Keratinocyte (primary cell): ENCODE measurements at regions not wholly inside any gene's neighbourhood (a gene's known extent, or its start where the extent isn't known, plus 50 kb on each side); places are given as distances from the start of the nearest gene placed in this dataset.

Experiments used
- CTCF ChIP-seq, 3 experiments: IDR thresholded peaks in 1 of 3; conservative IDR thresholded peaks in 1 of 3; optimal IDR thresholded peaks in 1 of 3; 2 replicates in 2 of 3; 3 replicates in 1 of 3; pipeline versions ENCODE3 to v1.5.1; 2011; ENCODE audit warnings: low read length in 3 of 3, mild to moderate bottlenecking in 3 of 3, moderate library complexity in 2 of 3, control low read depth in 1 of 3, inconsistent platforms in 1 of 3; ENCODE audit not compliant: insufficient read depth in 2 of 3; ENCODE audit errors: extremely low read depth in 1 of 3
- EZH2 ChIP-seq: IDR thresholded peaks from one replicate; pipeline ENCODE4 v1.6.1; 2012; ENCODE audit warnings: inconsistent platforms, mild to moderate bottlenecking, low read length, moderate library complexity

DNA sequence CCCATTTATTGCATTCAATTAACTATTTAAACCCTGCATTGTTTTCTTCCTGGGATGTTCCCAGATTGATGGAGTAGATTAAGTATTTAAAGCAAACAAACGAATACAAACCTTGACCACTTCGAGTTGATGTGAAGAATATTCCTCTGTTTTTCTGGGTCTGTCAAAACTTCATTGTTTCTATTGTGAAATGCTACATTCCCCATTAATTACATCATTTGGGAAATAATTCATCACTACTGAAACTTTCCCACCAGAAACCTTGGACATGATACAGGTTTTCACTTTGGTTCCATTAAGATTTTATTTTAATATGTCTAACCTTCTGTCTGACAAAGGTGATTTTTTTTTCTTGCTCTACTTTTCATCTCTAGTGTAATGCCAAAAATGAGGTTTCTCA lies 365.1 kb upstream of the ETAA1 start:
- TF ChIP-seq CTCF (optimal IDR thresholded peaks at IDR 0.05 in 1 of 3, IDR thresholded peaks at IDR 0.05 in 1 of 3, conservative IDR thresholded peaks at IDR 0.05 in 1 of 3; ENCODE audit: extremely low read depth in 1 of 3, insufficient read depth in 2 of 3, low read length in 3 of 3) (no peak), EZH2 (no peak)
